T-helper 1 cell treated with Interleukin-12 subunit alpha and Interleukin-12 subunit beta and Interleukin-4 antibody, amounts not matched to agents 30 ng/mL and 1 ng/mL, for 36 hours (primary cell): ENCODE measurements at regions not wholly inside any gene's neighbourhood (a gene's known extent, or its start where the extent isn't known, plus 50 kb on each side); places are given as distances from the start of the nearest gene placed in this dataset.

Experiments
- intact Hi-C: fragments of 100-400 bp; cut with micrococcal nuclease; formaldehyde crosslinking; loops from one replicate; pipeline ENCODE4 v1.15.1; 2024

DNA sequence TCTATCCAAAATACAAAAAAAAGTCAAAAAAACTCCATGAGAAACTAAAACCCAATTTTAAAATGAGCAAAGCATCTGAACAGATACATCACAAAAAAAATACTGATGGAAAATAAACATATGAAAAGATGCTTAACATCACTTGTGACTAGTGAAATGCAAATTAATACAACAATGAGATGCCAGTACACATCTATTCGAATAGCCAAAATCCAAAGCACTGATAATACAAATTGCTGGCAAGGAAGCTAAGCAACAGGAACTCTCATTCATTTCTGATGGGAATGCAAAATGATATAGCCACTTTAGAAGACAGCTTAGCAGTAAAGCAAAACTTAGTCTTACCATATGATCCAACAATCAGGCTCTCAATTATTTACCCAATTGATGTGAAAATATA, 190.2 kb upstream of the FN1 start:
- intact Hi-C loops = no loop called here

DNA sequence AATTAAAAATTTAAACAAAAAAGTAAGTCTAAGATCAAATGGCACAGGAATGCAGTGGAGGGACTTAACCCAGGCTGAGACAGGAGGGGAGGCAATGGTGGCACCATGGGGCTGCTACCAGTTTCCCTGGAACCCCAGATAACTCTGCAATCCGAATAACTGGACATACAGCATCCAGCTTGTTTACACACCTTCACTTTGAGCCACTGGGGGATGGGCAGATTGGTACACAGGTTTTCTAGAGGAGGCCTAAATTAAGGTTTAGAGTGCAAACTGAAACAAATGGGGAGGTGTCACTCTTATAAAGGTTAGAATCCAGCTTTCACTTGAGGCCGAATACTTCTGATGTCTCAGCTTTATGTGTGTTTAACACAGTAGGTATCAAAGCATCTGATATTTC, 189.3 kb upstream of the FN1 start:
- intact Hi-C loops = no loop called here

DNA sequence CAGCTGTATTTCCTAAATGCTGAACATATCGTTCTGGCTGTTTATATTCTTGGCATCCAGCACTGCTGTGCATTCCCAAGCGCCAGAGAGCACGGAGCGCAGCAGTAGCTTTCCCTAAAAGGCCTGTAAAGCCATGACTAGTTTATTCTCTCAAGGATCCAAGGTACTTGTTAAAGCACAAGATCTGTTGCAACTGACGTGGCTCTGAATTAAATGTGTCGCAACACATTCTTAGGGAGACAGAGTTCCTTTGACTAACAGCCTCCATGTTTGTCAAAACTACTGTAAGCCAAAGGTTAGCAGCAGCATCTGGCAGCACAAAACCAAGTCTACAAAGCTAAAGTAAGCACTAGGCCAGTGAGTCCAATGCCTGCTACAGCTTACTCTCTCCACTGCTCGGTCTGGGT, 188.6 kb upstream of the FN1 start:
- intact Hi-C loops = no loop called here

DNA sequence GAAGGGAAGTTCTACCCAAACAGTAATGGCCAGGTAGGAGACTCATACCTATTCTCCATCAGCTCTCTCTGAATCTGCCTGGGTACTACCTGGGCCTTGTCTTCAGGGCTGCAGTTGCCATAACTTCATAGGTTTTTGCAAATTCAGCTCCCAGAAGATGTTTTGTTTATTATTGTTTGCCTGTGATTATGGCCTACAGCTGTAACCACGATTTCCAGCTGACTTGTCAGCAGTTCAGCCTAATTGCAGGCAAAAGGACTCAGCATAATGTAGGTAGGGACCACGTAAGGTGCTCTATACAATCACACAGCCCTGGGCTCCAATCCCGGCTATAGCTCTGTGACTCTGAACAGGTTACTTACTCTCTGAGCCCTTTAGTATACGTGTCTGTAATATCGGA, 187.0 kb upstream of the FN1 start:
- intact Hi-C loops = no loop called here

DNA sequence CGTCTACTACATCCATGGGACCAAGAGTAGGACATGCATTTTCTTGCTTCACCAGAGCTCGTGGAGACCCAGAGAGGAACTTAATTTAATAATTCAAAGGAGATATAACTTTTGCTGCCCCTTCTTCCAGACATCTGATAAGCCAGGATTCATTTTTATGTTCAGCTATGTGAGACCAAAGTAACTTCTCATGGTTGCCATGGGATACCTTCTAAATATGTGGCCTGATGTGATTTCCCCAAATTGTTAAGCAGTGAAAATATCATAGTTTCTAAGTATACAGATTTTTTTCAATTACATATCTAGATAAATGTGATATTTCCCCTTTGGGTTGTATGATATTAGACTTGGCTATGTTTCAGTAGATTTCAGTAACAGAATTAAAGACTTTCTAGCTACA, 185.5 kb upstream of the FN1 start:
- intact Hi-C loops = no loop called here

DNA sequence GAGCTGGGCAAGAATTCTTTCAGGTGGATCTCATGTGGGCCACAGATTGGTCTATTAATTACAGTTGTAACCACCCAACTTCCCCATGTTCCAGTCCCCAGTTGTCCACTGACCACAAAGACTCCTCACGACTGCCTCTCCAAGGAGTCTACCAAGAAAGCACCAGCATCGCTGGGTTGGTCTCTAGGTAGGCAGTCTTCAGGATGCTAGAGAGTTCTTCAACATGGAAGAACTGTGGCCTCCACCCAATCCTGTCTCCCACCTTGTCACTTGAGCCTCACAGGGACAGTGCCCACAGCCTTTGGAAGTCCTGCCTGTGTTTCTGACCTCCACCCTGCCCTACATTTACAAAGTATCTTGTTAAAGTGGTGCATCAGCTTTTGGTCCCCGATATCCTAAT, 184.7 kb upstream of the FN1 start:
- intact Hi-C loops = no loop called here

DNA sequence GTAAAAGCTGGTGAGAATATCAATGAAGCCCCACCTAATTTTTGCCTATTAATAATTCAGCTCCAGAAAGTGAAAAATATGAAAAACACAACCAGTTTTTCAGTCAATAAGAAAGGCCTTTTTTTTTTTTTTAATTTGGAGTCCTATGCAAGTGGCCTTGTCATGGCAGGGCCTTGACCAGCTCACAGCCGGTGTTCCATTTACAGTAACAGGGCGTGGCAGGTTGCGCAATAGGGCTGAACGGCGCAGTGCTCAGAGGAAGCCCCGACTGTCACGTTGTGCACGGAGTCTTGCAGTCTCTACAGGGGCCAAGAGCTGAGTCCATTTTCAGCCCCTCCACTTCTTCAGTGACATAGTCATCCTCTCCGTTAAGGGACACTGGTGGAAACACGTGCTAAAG, 184.1 kb upstream of the FN1 start:
- intact Hi-C loops = no loop called here

DNA sequence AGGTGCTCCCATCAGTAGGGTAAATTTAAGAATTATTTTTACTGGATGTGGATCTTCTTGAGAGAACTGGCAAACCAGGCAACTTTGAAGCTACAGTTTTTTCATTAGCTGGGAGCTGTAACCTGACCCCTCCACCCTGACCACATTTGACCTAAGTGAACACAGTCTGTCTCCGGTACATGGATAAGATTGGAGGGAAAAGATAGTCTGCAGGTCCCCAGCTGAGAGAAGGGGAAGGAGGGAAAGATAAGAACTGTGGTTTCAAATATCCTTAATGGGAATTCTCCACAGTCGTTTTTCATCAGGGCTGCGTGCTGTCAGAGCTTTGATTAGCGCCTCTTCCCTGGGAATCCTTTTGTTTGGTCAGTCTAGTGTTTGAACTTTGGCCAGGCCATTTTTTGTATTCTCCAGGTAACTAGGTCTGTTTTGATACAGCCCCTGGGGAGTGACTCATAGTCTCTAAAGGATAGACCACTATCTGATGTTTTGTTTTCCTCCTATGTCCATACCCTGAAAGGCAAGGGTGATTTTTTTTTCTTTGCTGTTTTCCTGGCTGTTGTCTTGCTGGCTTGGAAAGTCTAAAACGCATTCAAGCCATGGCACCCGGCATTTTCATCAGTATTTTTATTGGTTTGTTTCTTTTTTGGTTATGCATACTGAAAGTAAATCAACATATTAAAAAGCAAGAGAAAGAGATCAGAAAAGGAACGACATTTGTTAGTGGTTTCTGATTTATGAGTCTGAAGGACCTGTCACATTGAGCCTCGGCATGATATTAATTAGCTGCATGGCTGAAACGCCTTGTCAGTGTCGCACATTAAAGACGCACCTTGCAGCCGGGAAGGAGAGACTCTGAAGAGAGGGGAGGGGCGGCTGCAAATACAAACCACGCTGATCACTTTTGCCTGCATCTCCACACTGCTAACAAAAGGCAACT, 183.4 kb upstream of the FN1 start:
- intact Hi-C loops = no loop called here

DNA sequence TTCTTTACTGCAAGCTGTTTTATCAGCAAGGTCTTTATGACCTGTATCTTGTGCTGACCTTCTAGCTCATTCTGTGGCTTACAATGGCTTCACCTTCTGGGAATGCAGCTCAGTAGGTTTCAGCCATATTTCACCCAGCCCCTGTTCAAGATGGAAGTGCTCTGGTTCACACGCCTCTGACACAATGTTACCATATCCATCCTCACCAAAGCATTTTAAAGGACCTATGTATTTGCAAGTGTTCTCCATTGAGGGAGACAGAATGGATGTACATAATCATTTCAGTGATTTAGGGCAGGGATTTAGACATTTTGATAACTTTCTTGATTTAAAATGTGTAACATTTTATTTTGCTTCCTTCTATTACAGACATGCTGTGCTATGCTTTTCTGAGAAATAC, 182.3 kb upstream of the FN1 start:
- intact Hi-C loops = no loop called here

DNA sequence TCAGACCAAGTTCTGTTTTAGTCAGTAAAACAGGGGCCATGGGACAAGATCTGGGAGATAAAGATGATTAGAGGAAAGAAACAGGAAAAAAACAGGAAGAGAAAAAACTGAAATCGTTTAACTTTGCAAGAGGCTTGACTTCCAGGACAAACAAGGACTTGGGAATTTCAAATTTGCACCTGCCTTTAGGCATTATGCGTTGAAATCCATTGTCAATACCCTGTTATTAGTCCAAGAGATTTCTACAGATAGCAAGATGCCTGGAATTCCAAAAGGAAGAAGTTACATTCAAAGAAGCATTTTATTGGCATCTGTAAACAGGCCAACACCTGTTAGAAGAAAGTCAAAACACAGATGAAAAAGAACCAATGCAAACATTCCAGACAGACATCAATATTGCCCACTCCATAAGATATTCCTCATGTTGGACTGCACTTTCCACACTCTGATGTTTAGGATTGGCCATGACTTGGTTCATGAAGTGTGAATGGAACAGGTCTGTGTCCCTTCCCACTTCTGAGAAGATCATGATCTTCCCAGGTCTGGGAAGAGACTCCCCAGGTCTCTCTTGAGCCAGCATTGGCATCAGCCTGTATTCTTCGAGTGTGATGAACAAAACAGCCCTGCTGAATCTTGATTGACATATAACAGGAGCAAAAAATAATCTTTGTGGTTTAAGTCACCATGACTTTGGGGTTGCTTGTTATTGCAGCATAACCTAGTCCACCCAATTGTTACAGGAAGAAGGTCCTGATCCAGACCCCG, 181.4 kb upstream of the FN1 start:
- intact Hi-C loops = no loop called here

DNA sequence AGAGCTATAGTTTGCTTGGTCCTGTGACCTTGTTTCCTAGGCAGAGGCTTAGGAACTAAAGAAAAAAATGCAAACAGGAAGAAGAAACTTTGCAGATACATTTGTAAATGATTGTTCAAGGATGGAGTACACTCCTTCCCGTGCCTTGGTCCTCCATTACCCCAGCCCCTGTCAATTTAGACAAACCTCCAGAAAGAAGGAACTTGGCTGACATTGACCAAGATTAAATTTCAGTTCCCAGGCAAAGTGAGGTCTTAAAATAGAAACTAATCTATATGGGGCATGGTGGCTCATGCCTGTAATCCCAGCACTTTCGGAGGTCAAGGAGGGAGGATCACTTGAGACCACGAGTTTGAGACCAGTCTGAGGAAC, 179.9 kb upstream of the FN1 start:
- intact Hi-C loops = no loop called here

DNA sequence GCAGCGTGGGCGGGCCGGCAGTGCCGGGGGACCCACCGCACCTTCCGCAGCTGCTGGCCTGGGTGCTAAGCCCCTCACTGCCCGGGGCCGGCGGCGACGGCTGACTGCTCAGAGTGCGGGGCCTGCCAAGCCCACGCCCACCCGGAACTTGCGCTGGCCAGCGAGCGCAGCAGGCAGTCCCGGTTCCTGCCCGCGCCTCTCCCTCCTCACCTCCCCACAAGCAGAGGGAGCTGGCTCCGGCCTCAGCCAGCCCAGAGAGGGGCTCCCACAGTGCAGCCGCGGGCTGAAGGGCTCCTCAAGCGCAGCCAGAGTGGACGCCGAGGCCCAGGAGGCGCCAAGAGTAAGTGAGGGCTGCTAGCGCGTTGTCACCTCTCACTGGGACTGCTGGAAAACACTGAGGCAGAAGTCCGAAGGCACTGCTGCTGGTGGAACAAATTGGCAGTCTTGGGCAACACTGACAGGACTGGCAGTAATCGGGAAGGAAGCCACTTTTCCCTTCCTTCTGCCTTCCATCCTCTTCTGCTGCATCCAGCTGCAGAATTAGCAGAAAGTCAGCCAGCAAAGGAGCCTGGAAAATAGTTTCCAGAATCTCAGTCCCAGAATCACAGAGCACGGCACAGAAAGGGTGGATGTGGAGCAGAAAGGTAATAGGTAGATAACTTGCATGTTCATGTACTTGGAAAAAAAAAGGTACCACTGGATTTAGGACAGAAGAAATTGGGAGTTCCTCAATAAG, 179.4 kb upstream of the FN1 start:
- intact Hi-C loops = no loop called here

DNA sequence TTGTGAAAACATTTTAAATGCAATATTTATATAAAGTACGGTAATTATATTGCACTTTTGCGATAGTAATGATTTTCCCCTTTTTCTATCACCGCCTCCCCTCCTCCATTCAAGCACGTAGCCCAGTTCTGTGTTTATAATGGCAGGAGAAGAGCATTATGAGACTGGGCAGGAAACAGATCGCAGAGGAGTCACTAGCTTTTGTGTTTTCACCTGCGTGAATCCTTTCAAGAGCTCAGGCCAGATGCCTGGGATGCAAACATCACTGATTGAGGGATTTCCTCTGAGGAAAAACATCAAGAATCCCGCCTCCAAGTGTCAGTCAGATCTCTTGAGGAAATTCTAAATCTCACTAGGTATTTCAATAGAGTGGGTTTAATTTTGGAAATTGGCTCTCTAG, 178.4 kb upstream of the FN1 start:
- intact Hi-C loops = no loop called here

DNA sequence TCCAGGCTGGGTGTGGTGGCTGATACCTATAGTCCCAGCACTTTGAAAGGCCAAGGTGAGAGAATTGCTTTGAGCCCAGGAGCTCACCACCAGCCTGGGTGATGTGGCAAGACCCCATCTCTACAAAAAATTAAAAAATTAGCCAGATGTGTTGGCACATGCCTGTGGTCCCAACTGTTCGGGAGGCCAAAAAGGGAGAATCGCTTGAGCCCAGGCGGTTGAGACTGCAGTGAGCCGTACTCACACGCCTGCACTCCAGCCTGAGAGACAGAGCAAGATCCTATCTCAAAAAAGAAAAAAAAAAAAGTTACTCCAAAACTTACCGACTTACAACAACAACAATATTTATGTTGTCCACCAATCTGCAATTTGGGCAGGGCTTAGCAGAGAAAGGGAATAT, 178.0 kb upstream of the FN1 start:
- intact Hi-C loops = no loop called here

DNA sequence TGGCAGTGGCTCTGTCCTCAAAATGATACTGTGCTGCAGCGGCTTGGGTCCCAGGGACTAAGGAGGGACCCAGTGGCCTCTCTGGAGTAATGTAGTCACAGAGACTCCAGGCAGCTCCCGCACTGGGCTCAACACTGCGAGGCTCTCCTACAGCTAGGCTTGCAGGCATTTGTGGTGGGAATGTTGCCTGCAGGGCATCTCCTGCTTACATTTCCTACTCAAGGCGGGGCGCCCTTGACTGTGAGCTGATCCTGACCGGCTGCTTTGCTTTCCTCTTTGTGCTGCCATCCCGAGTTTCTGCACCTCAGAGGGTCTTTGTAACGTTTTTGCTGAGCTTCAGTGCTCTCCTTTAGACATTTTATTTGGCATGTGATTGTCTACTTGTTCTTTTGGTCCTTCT, 177.4 kb upstream of the FN1 start:
- intact Hi-C loops = no loop called here

DNA sequence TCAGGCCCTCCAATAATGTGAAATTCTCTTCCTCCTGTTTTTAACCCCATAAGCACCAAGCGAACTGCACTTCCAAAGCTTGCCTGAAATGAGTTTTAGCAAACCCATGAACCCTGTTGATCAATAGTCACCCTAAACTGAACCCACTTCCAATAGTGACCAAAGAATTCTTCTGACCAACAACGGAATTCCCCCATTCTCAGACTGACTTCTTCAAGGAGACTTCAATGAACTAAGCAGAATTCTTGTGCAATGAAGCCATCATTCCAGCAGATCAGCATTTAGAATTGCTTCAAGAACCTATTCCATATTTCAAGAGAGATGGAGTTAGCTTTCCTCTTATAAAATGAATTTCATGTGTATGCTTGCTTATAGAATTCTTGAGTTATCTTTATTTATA, 176.9 kb upstream of the FN1 start:
- intact Hi-C loops = no loop called here

DNA sequence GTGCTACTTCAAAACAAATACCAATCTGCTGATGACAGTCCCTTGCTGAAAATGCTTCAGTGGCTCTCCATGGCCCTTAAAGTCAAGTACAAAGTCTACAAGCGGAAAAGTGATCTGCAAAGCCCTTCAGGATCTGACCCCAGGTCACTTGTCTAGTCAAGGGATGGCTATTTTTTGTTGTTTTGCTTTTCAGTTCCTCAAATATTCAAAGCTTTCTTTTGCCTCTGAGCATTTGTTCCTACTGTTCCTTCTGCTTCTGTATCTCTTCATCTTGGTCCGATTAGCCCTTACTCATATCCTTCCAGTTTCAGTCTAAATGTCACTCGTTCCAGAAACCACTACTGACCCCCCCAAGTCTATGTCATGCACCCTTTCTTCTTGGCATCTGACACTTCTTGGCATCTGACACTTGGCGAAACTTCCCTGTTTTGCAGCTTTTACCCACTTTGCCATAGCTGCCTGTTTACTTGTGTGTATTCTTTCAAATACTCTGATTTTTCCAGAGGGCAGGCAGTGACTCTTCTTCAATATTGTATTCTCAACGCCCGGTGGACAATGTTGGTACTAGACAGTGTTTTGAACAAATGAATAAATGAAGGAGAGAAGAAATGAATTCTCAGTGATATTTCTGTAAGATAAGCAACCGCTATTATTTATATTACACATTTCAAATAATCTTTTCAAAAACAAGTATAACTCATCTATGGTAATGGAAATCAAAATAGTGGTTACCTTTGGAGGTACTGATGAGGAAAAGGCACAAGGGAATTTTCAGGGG, 175.9 kb upstream of the FN1 start:
- intact Hi-C loops = no loop called here

DNA sequence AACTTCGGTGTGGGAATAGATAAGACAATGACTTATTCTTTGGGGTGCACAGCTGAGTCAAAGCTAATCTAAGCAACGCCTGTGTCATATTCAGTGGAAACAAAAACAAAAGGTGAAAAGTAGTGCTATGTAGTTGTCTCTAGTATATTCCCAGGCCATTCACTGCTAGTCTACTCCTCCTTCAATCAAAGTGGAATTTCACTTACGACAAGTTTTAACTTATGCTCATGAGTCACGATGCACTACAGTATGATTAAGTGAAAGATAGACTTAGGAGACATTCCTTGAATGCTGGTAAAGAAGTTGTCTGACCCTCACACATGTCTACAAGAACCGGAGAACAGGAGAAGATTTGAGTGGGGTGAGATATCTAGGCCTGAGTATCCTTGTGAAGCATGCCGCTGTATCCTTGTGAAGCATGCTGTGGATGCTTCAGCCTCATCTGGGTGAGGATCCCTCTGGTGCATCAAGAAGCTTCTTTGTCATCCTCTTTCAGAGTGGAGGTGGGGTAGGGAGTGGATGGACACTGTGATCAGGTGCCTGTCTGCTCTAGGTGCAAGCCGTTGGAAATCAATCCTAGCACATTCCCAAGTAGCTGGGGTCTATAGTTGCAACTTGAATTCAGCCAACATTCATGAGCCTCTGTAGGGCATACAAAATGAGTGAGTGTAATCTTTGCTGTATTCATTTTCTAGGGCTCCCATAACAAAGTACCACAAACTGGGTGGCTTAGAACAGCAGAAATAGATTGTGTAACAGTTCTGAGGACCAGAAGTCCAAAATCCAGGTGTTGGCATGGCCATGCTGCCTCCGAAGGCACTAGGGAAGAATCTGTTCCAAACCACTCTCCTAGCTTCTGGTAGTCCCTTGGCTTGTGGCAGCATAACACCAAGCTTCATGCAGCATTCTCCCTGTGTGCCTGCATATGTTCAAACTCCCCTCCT, 173.5 kb upstream of the FN1 start:
- intact Hi-C loops = loop anchor here (2.0 kb wide), 1 partner anchor 25 kb away; no protein-coding TSS in a partner anchor

DNA sequence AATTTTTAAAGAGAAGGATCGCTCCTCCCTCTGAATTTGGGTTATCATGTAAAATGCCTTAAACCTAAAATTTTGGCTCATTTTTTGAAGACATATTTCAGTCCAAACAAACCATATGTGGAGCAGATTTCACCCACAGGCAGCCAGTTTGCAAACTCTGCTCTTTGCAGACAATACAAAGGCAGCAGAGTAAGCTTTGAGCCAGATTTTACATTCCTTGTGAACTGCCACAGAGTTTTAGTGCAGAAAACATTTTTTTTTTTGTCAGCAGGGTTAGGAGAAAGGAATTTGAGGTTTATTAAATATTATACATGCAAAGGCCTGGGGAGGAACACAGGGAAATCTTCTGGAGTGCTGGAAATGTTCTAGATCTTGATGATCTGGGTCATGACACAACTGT, 171.9 kb upstream of the FN1 start:
- intact Hi-C loops = loop anchor here (2.0 kb wide), 1 partner anchor 27 kb away; no protein-coding TSS in a partner anchor

DNA sequence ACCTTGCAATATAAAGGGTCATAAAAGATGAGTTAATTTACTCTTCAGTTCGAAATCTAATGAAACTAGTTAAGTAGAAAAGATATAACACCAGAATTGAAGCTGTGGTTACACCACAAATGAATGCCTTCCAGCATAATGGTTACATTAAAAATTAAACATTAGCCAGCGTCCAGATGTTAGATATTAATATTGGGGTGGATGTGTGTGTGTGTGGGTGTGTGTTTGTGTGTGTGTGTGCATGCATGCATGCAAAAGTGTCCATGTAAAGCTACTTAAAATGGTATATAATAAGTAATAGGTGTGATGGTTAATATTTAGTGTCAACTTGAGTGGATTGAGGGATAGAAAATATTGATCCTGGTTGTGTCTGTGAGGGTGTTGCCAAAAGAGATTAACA, 170.4 kb upstream of the FN1 start:
- intact Hi-C loops = no loop called here
